DMS 273 (cell line): ENCODE measurements at regions not wholly inside any gene's neighbourhood (a gene's known extent, or its start where the extent isn't known, plus 50 kb on each side); places are given as distances from the start of the nearest gene placed in this dataset.
"Not testable (repeated sequence)": the region's sequence is repeated elsewhere in the genome, so short reads cannot be mapped to it uniquely, and the experiment has no call there.

Experiments used
- DNase-seq: peaks from one replicate; lab custom pipeline; 2025; ENCODE audit not compliant: unreplicated experiment; lab: John Stamatoyannopoulos, UW

GRCh38 chr2:8367833-8368232 is 314.0 kb upstream of the ID2 start:
- peak; percentile 69 for DNase-seq

GRCh38 chr2:8368463-8368862 is 313.4 kb upstream of the ID2 start:
- no peak for DNase-seq

- no peak for DNase-seq
These were observed 312.3 kb upstream of the ID2 start for GRCh38 chr2:8369522-8369921.

DNA sequence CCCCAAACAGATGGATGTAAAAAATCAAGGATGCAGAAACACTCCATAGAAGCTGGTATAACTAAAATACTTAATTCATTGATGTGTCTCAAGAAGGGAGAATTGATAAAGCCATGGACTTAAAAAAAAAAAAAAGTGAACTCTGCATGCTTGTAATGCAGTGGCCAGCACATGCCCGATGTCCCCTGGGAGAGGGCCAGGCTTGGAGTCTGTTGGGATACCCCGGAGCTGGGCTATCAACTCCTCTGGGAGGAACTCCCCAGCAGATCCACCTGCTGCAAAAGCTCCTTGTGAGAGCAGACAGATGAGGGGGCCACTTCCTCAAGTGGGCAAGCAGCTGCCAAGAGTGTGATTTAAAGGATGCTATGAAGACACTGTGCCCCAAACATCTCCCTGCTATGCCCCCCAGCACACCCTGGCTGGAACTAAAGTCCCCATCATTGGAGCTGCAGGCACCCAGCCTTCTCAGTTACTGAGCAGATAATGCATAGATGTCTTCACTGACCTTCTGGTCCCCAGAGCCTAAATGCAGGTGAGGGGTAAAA is 311.5 kb upstream of the ID2 start:
- DNase-seq, result no peak

GRCh38 chr2:8371653-8372052 is 310.2 kb upstream of the ID2 start:
- no peak for DNase-seq

- DNase-seq, result no peak
These were observed 307.1 kb upstream of the ID2 start for GRCh38 chr2:8374782-8375181.

DNA sequence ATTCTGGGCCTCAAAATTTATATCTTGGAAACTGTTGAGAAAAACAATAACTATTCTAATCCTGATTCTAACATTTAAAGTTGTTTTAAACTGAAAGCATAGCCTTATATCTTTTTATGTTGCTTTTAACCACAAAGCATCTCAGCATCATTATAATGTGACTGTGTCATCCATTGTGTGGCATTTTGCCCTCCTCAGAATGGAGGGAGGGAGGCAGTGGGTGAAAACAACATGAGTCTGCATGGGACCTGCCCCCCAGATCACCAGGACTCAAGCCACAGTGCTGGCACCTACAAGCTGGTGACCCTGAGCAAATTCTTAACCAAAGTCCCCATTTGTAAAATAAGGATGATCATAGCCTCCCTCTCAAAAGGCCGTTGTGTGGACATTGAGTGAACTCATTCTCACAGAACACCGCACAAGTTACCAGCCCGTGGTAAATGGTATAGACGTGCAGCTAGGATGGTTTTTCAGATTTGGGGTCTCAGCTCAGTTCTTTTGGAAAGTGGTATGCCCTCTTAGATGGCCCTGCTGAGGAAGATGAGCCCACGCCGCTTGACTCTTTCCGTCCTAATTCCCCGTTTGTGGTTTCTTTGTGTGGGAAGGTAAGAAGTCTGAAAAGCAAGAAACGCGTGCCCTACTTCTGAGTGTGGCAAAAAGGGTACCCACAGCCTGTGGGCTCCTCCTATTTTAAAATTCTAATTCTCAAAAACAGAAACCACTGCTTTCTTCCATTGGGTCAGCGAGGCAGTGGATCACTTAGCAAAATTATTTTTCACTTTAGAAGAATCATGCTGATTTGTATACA is 305.0 kb upstream of the ID2 start:
- DNase-seq, result no peak

DNA sequence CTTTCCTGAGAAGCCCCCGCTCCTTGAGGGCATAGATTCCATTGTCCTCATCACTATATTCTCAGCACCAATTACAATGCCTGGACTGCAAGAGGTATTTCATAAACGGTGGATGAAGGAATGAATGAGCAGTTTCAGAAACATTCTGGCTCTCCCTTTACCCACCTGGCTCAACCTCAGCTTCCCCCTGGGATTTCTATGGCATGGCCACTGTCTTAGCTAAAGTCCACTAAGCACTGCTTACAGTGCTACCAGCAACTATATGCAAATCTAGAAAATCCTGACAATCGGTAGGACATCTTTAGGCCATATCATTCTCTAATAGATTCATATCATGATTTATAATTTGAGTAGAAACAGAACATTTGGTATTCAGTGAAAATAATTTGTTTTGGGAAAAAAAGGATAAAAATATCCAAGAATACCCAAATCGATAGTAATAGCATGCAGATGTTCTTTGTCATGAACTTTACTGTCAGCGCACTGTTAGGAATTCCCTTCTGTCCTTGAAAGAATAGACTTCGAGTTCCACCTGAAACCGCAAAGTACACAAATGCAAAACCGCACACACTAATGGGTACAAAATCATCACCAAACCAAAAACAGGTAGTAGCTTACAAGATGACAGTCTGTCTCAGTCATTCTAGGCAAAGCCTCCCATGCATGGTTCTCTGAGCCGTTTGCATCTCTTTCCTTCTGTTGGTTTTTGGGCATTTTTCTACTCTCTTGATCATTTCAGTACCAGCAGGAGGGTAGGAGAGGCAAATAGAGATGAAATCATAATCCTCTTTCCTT is 303.6 kb upstream of the ID2 start:
- no peak for DNase-seq

DNA sequence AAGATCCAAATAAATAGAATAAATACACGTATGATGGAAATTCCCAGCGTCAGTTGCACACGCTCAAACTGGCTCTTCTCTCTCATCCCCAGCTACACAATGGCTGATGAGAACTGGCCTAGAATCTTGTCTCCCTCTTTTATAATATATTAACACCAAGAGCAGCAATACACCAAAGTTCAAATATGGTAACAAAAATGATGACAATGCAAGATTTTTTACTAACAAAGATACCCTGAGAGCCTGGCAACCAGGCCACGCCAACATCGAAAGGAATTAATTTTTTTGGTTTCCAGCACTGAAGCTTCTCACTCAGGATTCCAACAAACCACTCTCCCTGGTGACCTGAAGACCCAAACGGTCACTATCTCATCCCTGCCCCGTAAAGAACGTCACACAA is 302.7 kb upstream of the ID2 start:
- no peak for DNase-seq

DNA sequence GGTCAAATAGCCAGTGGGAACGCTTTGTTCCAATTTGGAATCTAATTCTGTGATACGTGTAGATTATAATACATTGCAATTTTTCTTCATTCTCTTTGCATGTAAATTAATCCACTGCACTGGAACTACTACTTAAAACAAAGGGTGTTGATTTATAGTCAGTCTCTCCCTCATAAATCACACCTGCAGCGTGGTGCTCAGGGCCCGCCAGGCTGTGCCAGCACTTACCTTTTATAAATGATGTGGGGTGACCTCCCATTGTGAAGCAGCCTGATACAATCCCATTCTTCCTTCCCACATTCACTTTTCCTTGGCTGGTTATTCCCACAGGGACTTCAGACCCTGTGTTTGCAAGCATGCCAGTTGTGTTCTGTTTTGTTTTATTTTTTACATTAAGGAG is 302.3 kb upstream of the ID2 start:
- DNase-seq, result no peak

- DNase-seq, result no peak
These were observed 301.8 kb upstream of the ID2 start for GRCh38 chr2:8380026-8380425.

DNA sequence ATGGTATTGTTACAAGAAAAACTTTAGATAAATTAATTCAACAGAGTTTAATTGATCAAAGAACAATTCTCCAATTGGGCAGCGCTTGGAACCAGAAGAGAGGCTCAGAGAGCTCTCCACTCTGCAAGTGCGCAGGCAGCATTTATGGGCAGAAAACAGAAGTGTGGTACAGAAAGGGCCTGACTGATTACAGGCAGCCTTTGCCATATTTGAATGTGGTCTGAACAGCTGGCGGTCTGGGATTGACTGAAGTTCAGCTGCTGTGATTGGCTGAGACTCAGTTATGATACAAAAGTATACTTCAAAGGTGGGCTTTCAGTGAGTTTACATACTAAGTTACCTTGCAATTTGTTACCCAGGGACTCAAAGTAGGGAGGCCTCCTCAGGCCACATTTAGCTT is 301.3 kb upstream of the ID2 start:
- peak; percentile 7 for DNase-seq

DNA sequence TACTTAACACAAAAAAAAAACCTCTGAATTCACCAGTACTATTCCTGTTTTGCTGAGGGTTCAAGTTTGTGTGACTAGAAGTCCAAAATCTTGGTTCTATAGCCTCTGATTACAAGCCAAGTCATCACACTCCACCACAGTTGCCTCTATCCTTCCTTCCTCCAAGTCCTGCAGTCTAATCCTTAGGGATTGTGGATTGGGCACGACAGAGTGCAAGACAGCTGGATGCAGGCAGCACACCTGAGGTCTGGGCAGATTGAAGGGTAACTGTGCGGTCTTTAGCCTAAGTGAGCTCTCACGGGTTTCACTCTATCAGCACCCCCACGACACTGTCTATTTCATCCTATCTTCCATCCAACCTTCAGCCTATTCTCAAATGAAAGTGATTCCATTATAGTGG is 299.4 kb upstream of the ID2 start:
- DNase-seq, result no peak

DNA sequence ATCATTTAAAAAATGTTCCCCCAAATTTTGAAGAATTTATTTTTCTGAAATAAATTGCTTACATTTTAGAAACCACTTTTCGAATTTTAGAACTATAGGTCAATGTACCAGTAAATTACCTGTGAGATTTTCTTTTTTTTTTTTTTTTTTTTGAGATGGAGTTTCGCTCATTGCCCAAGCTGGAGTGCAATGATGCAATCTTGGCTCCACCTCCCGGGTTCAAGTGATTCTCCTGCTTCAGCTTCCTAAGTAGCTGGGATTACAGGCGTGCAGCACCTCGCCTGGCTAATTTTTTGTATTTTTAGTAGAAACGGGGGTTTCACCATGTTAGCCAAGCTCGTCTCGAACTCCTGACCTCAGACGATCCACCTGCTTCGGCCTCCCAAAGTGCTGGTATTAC is 295.1 kb upstream of the ID2 start:
- not testable (repeated sequence) for DNase-seq

DNA sequence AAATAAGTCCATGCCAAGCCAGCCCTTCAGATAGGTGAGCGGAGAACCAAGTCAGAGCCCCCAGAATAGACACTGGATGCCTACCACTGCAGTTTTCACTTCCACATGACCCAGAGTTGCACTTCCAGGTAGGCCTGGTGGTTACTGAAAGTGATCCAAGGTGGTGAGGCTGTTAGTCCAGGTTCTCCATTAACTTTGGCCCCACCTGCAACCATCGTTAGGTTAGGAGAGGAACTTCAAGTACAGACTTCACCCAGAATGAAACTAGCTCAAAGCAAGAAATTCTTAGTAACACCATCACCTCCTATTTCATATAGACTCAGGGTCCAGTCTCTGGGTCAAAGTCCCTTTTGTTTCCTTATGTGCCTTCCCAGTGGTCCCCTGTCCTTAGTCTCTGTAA is 293.1 kb upstream of the ID2 start:
- no peak for DNase-seq

DNA sequence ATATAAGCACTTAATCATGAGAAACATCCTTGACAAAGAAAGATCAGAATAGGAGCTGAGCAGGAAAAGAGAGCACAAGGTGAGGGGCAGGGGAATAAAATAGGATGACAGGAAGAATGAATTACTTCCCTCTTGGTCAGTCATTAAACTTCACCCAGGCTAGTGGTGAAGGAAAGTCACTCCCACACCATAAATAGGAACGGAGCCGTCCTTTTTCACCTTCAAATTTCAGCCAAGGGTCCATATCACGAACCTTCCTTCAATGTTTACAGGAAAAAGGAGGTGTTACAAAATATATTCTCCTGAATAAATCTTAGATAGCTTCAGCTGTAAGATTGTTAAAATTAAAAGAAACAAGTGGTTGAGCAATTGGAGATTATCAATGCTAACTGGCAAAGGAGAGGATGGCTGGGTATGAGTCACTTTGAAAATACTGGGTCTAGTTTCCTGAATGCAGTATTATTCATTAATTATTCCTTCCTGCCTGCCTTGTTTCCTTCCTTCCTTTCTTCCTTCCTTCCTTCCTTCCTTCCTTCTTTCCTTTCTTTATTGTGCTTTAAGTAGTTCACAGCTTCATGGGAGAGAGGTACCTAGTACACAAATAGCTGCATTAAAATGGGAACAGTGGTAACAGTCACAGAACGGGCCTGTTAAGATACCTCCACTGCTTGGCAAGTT is 292.3 kb upstream of the ID2 start:
- DNase-seq, result no peak

- no peak for DNase-seq
These were observed 290.7 kb upstream of the ID2 start for GRCh38 chr2:8391126-8391525.

DNA sequence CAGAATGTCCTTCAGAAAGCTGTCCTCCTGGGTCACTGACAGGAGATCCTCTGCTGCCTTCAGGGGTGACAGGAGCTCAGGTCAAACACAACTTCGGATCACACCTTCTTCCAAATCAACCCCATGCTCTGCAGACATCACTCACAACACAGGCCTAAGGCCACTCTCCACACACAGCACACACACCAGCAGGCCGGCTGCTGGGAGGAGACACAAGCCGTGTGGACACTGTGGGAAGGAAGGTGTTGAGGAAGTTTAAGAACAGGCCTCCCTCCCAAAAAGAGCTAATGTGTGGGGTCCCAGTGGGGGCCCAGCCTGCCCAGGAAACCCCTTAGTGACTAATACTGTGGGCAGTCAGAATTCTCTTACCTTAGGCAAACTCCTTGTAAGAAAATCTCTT is 290.3 kb upstream of the ID2 start:
- no peak for DNase-seq

GRCh38 chr2:8392098-8392866 is 289.6 kb upstream of the ID2 start:
- DNase-seq, result no peak

GRCh38 chr2:8393506-8393905 is 288.4 kb upstream of the ID2 start:
- DNase-seq, result no peak

DNA sequence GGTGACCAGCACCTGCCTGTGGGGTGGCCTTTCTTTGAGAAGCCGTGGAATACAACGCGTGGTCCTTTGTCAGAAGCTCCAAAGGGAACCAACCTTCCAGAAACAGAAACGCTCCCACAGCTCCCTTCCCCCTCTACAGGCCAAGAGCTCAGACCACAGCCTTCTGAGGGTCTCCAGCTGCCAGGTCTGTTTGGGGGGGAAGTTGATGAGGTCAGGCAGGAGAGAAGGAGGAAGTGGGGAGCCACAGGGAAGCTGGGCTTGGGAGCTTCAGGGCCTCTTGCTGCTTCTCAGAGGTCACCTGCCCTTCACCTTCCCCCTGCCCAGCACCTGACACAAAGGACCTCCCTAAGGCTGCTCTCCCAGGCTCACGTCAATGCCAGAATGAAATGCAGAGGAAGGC is 287.7 kb upstream of the ID2 start:
- no peak for DNase-seq
